Mesenchymal stem cell (in vitro differentiated cells and primary cell): ENCODE measurements at regions not wholly inside any gene's neighbourhood (a gene's known extent, or its start where the extent isn't known, plus 50 kb on each side); places are given as distances from the start of the nearest gene placed in this dataset.

Source experiments
- DNase-seq: peaks from one replicate; pipeline ENCODE4 v3.0.0-alpha.2; 2013
- H2AFZ ChIP-seq: one replicate; pipeline ENCODE4 v1.6.1; 2013; ENCODE audit warnings: low read depth, mild to moderate bottlenecking, control low read depth, inconsistent platforms, low read length, moderate library complexity
- H2AK5ac ChIP-seq: 2 replicates; pipeline ENCODE4 v1.6.1; 2013; ENCODE audit warnings: low read length, moderate library complexity, mild to moderate bottlenecking, inconsistent platforms; ENCODE audit not compliant: severe bottlenecking
- H2BK120ac ChIP-seq: one replicate; pipeline ENCODE4 v1.6.1; 2013; ENCODE audit warnings: low read depth, mild to moderate bottlenecking, inconsistent platforms, low read length, moderate library complexity
- H2BK12ac ChIP-seq, 2 experiments: one replicate each; pipeline ENCODE4 v1.6.1; 2013; ENCODE audit warnings: inconsistent platforms in 2 of 2, low read length in 2 of 2, mild to moderate bottlenecking in 2 of 2, moderate library complexity in 2 of 2, control low read depth in 1 of 2
- H2BK15ac ChIP-seq: one replicate; pipeline ENCODE4 v1.6.1; 2013; ENCODE audit warnings: mild to moderate bottlenecking, low read depth, inconsistent platforms; ENCODE audit not compliant: poor library complexity, severe bottlenecking
- H2BK5ac ChIP-seq: 2 replicates; pipeline ENCODE4 v1.6.1; 2013; ENCODE audit warnings: low read depth, mild to moderate bottlenecking, low read length, control low read depth, inconsistent platforms; ENCODE audit not compliant: poor library complexity, severe bottlenecking
- H3K14ac ChIP-seq, 2 experiments: one replicate each; pipeline ENCODE4 v1.6.1; 2013; ENCODE audit warnings: inconsistent platforms in 2 of 2, low read length in 2 of 2, control low read depth in 1 of 2, mild to moderate bottlenecking in 1 of 2, moderate library complexity in 1 of 2
- H3K18ac ChIP-seq, 2 experiments: one replicate each; pipeline ENCODE4 v1.6.1; 2013; ENCODE audit warnings: inconsistent platforms in 2 of 2, low read length in 2 of 2, control low read depth in 1 of 2, low read depth in 1 of 2, mild to moderate bottlenecking in 1 of 2
- H3K23ac ChIP-seq, 2 experiments: one replicate each; pipeline ENCODE4 v1.6.1; 2013; ENCODE audit warnings: inconsistent platforms in 2 of 2, low read length in 2 of 2, mild to moderate bottlenecking in 2 of 2, moderate library complexity in 2 of 2, control low read depth in 1 of 2
- H3K27ac ChIP-seq: 2 replicates; pipeline ENCODE4 v1.5.1; 2013; ENCODE audit warnings: mild to moderate bottlenecking, moderate library complexity, low read length, control low read depth, inconsistent platforms; ENCODE audit not compliant: poor library complexity, severe bottlenecking
- H3K27me3 ChIP-seq, 2 experiments: 2 replicates each; pipeline versions ENCODE4 v1.6.1 to v1.7.0; 2013; ENCODE audit warnings: low read length in 2 of 2, mild to moderate bottlenecking in 2 of 2, moderate library complexity in 2 of 2, control low read depth in 1 of 2, inconsistent platforms in 1 of 2; ENCODE audit not compliant: control insufficient read depth in 1 of 2, insufficient read depth in 1 of 2
- H3K36me3 ChIP-seq, 2 experiments: 2 replicates each; pipeline versions ENCODE4 v1.6.1 to v1.7.0; 2013; ENCODE audit warnings: low read length in 2 of 2, control low read depth in 1 of 2, inconsistent platforms in 1 of 2, low read depth in 1 of 2, mild to moderate bottlenecking in 1 of 2; ENCODE audit not compliant: insufficient read depth in 2 of 2, control insufficient read depth in 1 of 2
- H3K4ac ChIP-seq, 2 experiments: one replicate each; pipeline ENCODE4 v1.6.1; 2013; ENCODE audit warnings: inconsistent platforms in 2 of 2, low read length in 2 of 2, mild to moderate bottlenecking in 2 of 2, moderate library complexity in 2 of 2, control low read depth in 1 of 2, low read depth in 1 of 2
- H3K4me1 ChIP-seq: 2 replicates; pipeline ENCODE4 v1.6.1; 2013; ENCODE audit warnings: low read depth, low read length, control low read depth; ENCODE audit not compliant: control insufficient read depth, insufficient read depth
- H3K4me2 ChIP-seq: 2 replicates; pipeline ENCODE4 v1.6.1; 2013; ENCODE audit warnings: low read length, mild to moderate bottlenecking, inconsistent platforms; ENCODE audit not compliant: poor library complexity, severe bottlenecking
- H3K4me3 ChIP-seq, 2 experiments: 2 replicates each; pipeline versions ENCODE4 v1.5.1 to v1.7.0; 2013; ENCODE audit warnings: low read length in 2 of 2, mild to moderate bottlenecking in 2 of 2, control low read depth in 1 of 2, low read depth in 1 of 2; ENCODE audit not compliant: insufficient read depth in 1 of 2
- H3K79me1 ChIP-seq: replicated peaks from 2 replicates; pipeline ENCODE4 v1.6.1; 2013; ENCODE audit warnings: mild to moderate bottlenecking, control low read depth, low read length, inconsistent platforms; ENCODE audit not compliant: poor library complexity, severe bottlenecking
- H3K9ac ChIP-seq: 2 replicates; pipeline ENCODE4 v1.7.0; 2013; ENCODE audit warnings: mild to moderate bottlenecking, low read length, moderate library complexity
- H3K9me3 ChIP-seq: 2 replicates; pipeline ENCODE4 v1.7.0; 2013; ENCODE audit warnings: mild to moderate bottlenecking, low read length; ENCODE audit not compliant: control insufficient read depth
- H4K8ac ChIP-seq: one replicate; pipeline ENCODE4 v1.6.1; 2013; ENCODE audit warnings: inconsistent platforms, mild to moderate bottlenecking, low read length, moderate library complexity
- H4K91ac ChIP-seq: one replicate; pipeline ENCODE4 v1.6.1; 2013; ENCODE audit warnings: mild to moderate bottlenecking, low read length, inconsistent platforms
- WGBS: methylation state at CpG from one replicate; pipeline ENCODE4 v1.1.7; 2013; ENCODE audit warnings: mixed read lengths; 5-methylcytosine and 5-hydroxymethylcytosine counted together

GRCh38 chr5:35513612-35514011 is 104.1 kb upstream of the SPEF2 start:
- H4K8ac ChIP-seq = no peak overlapping the region
- H3K9ac ChIP-seq = no peak overlapping the region
- H3K4me1 ChIP-seq = no peaks in the 10 kb centered on the region
- H2BK120ac ChIP-seq = no peak overlapping the region
- no peak overlapping the region for H3K4me3 ChIP-seq
- no peak overlapping the region for H3K27ac ChIP-seq
- H4K91ac ChIP-seq = no peak overlapping the region
- no peaks in the 10 kb centered on the region for H3K36me3 ChIP-seq
- no peak overlapping the region for H2BK15ac ChIP-seq
- H3K9me3 ChIP-seq = peaks cover 11% of the 10 kb centered on the region
- WGBS = 100% methylated on average over 1 of the region's 1 CpG
- H2AFZ ChIP-seq = no peak overlapping the region
- H2BK12ac ChIP-seq = no peak overlapping the region
- H3K4ac ChIP-seq = no peak overlapping the region
- H3K79me1 ChIP-seq = no peaks in the 10 kb centered on the region
- DNase-seq = no peak
- H3K4me2 ChIP-seq = no peak overlapping the region
- H2AK5ac ChIP-seq = no peak overlapping the region
- no peaks in the 10 kb centered on the region for H3K27me3 ChIP-seq
- H2BK5ac ChIP-seq = no peak overlapping the region
- H3K14ac ChIP-seq = no peak overlapping the region
- H3K18ac ChIP-seq = no peak overlapping the region
- no peak overlapping the region for H3K23ac ChIP-seq

- Histone ChIP-seq H3K36me3 (no peaks in the 10 kb centered on the region), H3K4me3 (no peak overlapping the region), H3K18ac (no peak overlapping the region), H4K8ac (no peak overlapping the region), H2AK5ac (no peak overlapping the region), H4K91ac (no peak overlapping the region), H2BK120ac (no peak overlapping the region), H3K14ac (no peak overlapping the region), H2BK5ac (no peak overlapping the region), H3K27ac (no peak overlapping the region), H2BK15ac (no peak overlapping the region), H2AFZ (no peak overlapping the region), H3K4me2 (no peak overlapping the region), H3K27me3 (no peaks in the 10 kb centered on the region), H3K79me1 (no peaks in the 10 kb centered on the region), H3K9ac (no peak overlapping the region), H3K4me1 (no peaks in the 10 kb centered on the region), H3K4ac (no peak overlapping the region), H2BK12ac (no peak overlapping the region), H3K9me3 (peaks cover 16% of the 10 kb centered on the region), H3K23ac (no peak overlapping the region)
- WGBS = 77% methylated on average over 4 of the region's 4 CpGs
- no peak for DNase-seq
Measured at GRCh38 chr5:35502206-35502605, 115.5 kb upstream of the SPEF2 start.

- Histone ChIP-seq H2BK15ac (no peak overlapping the region), H4K8ac (no peak overlapping the region), H2BK12ac (no peak overlapping the region), H3K27me3 (no peaks in the 10 kb centered on the region), H3K79me1 (no peaks in the 10 kb centered on the region), H2AFZ (no peak overlapping the region), H4K91ac (no peak overlapping the region), H2BK120ac (no peak overlapping the region), H3K9me3 (no peaks in the 10 kb centered on the region), H3K27ac (no peak overlapping the region), H3K4me2 (no peak overlapping the region), H3K14ac (no peak overlapping the region), H2BK5ac (no peak overlapping the region), H3K36me3 (no peaks in the 10 kb centered on the region), H2AK5ac (no peak overlapping the region), H3K4me1 (no peaks in the 10 kb centered on the region), H3K4me3 (no peak overlapping the region), H3K4ac (no peak overlapping the region), H3K23ac (no peak overlapping the region), H3K18ac (no peak overlapping the region), H3K9ac (no peak overlapping the region)
- WGBS = 78% methylated on average over 3 of the region's 3 CpGs
- no peak for DNase-seq
Measured at GRCh38 chr5:35488791-35489190, 128.9 kb upstream of the SPEF2 start.

- Histone ChIP-seq H3K23ac (no peak overlapping the region), H3K14ac (no peak overlapping the region), H3K27ac (no peak overlapping the region), H3K79me1 (no peaks in the 10 kb centered on the region), H3K4me3 (no peak overlapping the region), H2AK5ac (no peak overlapping the region), H2BK5ac (no peak overlapping the region), H2AFZ (no peak overlapping the region), H3K27me3 (no peaks in the 10 kb centered on the region), H3K4me2 (no peak overlapping the region), H3K36me3 (no peaks in the 10 kb centered on the region), H3K4ac (no peak overlapping the region), H3K18ac (no peak overlapping the region), H4K91ac (no peak overlapping the region), H3K9ac (no peak overlapping the region), H2BK15ac (no peak overlapping the region), H4K8ac (no peak overlapping the region), H3K9me3 (no peaks in the 10 kb centered on the region), H2BK12ac (no peak overlapping the region), H2BK120ac (no peak overlapping the region), H3K4me1 (no peaks in the 10 kb centered on the region)
- DNase-seq = peak; percentile 17
- no CpG with 5 or more reads among the region's 1 CpG for WGBS
Measured at GRCh38 chr5:35488055-35488454, 129.6 kb upstream of the SPEF2 start.
